GM12891 (cell line): ENCODE measurements at regions not wholly inside any gene's neighbourhood (a gene's known extent, or its start where the extent isn't known, plus 50 kb on each side); places are given as distances from the start of the nearest gene placed in this dataset.

ENCODE experiments used
- POLR2A ChIP-seq: IDR thresholded peaks from 2 replicates; pipeline ENCODE4 v1.6.1; 2011; ENCODE audit warnings: low read depth, low read length, control low read depth
- POLR2AphosphoS5 ChIP-seq: IDR thresholded peaks from 2 replicates; pipeline ENCODE4 v1.6.1; 2011; ENCODE audit warnings: low read depth, low read length, control low read depth
- POU2F2 ChIP-seq: IDR thresholded peaks from 2 replicates; pipeline ENCODE4 v1.6.1; 2011; ENCODE audit warnings: low read depth, mild to moderate bottlenecking, control low read depth, low read length, moderate library complexity
- SPI1 ChIP-seq: IDR thresholded peaks from 2 replicates; pipeline ENCODE4 v1.6.1; 2011; ENCODE audit warnings: low read depth, low read length, control low read depth
- TAF1 ChIP-seq: IDR thresholded peaks from 2 replicates; pipeline ENCODE4 v1.6.1; 2011; ENCODE audit warnings: low read depth, low read length, control low read depth

- TF ChIP-seq POLR2A: no peak
- TF ChIP-seq TAF1: no peak
- TF ChIP-seq POLR2AphosphoS5: no peak
- no peak for TF ChIP-seq SPI1
- no peak for TF ChIP-seq POU2F2
Observed at GRCh38 chr5:124227914-124228313, 518.5 kb downstream of the ZNF608 start.
